ENCODE measurements at regions not wholly inside any gene's neighbourhood (a gene's known extent, or its start where the extent isn't known, plus 50 kb on each side); places are given as distances from the start of the nearest gene placed in this dataset.

DNA sequence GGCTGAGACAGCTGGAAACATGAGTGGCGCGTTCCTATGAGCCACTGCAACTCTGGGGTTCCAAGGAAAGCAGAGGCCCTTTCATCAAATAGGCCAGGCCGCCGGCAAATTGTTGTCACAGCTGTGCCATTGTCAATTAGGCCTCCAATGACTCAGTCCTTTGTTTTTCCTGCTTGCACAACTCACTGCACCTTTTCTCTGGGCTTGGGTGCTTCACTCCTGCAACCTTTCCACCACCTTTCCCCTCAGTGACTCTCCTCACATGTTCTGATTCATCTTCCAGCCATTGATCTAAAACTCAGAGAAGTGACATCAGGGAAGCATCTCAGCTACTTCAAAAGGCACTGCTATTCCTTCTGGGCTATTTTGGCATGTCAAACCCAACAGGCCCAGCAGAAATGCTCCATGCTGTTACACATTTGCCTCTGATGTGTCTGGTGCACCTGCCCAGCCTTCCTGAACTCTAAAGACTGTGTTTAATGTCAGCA is 653.7 kb downstream of the NR2F1-AS1 start:
- DNase-seq (ENCODE audit: extremely low read depth, low read depth): no peak

DNA sequence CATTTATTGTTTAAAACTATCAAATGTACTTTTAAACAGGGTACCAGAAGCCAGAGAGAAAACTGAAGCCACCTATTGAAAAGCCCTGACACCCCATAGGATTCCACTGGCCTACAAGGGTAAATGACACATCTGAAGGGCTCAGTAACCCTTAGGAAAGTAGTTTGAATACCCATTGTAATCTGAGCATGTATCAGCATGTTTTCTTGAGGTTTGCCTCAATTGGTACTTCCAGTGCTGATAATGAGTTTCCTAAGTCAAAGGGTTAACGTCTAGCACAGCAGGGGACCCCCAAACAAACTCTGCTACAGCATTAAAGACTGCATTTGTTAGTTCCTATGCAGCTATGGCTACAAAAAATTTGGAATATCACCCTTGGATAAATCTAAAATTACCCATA is 657.1 kb downstream of the NR2F1-AS1 start:
- no peak for DNase-seq (ENCODE audit: extremely low read depth, low read depth)
- TF ChIP-seq, protein P1, sequence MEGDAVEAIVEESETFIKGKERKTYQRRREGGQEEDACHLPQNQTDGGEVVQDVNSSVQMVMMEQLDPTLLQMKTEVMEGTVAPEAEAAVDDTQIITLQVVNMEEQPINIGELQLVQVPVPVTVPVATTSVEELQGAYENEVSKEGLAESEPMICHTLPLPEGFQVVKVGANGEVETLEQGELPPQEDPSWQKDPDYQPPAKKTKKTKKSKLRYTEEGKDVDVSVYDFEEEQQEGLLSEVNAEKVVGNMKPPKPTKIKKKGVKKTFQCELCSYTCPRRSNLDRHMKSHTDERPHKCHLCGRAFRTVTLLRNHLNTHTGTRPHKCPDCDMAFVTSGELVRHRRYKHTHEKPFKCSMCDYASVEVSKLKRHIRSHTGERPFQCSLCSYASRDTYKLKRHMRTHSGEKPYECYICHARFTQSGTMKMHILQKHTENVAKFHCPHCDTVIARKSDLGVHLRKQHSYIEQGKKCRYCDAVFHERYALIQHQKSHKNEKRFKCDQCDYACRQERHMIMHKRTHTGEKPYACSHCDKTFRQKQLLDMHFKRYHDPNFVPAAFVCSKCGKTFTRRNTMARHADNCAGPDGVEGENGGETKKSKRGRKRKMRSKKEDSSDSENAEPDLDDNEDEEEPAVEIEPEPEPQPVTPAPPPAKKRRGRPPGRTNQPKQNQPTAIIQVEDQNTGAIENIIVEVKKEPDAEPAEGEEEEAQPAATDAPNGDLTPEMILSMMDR (IDR thresholded peaks at IDR 0.05; ENCODE audit: low read depth, low read length): no peak

More for the DNA sequence above, 653.7 kb downstream of the NR2F1-AS1 start:
- TF ChIP-seq, protein P1 (IDR thresholded peaks at IDR 0.05; ENCODE audit: low read depth, low read length): no peak

- TF ChIP-seq, protein P1 (IDR thresholded peaks at IDR 0.05; ENCODE audit: low read depth, low read length): no peak
- DNase-seq (ENCODE audit: extremely low read depth, low read depth): no peak
Observed at GRCh38 chr5:92922231-92922967, 658.6 kb downstream of the NR2F1-AS1 start.

- TF ChIP-seq, protein P1 (IDR thresholded peaks at IDR 0.05; ENCODE audit: low read depth, low read length): no peak
Observed at GRCh38 chr5:92917044-92917443, 664.0 kb downstream of the NR2F1-AS1 start.

GRCh38 chr5:92916036-92916435 is 665.0 kb downstream of the NR2F1-AS1 start:
- peak; percentile 20 for DNase-seq (ENCODE audit: extremely low read depth, low read depth)
- TF ChIP-seq, protein P1 (IDR thresholded peaks at IDR 0.05; ENCODE audit: low read depth, low read length): peak; percentile 47

More at GRCh38 chr5:92917044-92917443, 664.0 kb downstream of the NR2F1-AS1 start:
- no peak for DNase-seq (ENCODE audit: extremely low read depth, low read depth)

GRCh38 chr5:92912283-92912682 is 668.7 kb downstream of the NR2F1-AS1 start:
- TF ChIP-seq, protein P1 (IDR thresholded peaks at IDR 0.05; ENCODE audit: low read depth, low read length): no peak

DNA sequence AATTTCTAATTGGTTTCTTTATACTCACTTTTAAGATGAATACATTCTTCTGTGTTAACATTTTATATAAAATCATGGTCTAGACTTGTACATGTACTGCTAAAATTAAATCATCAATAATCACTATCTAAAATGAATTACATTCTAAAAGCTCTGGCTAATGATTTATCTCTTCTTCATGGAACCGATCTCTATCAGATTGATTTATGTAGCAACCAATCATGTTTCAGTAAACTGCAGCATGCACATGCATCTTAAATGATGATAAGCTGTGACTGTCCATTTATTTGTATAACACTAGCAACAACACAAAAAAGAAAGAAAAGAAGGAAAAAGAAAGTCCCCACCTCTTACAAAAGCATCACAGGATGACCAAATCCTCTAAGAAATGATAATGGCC is 669.2 kb downstream of the NR2F1-AS1 start:
- TF ChIP-seq, protein P1 (IDR thresholded peaks at IDR 0.05; ENCODE audit: low read depth, low read length): no peak
- DNase-seq (ENCODE audit: extremely low read depth, low read depth): no peak

More at GRCh38 chr5:92912283-92912682, 668.7 kb downstream of the NR2F1-AS1 start:
- DNase-seq (ENCODE audit: extremely low read depth, low read depth): no peak
